Neuronal stem cell (in vitro differentiated cells): ENCODE measurements at regions not wholly inside any gene's neighbourhood (a gene's known extent, or its start where the extent isn't known, plus 50 kb on each side); places are given as distances from the start of the nearest gene placed in this dataset.

Source experiments
- DNase-seq: peaks from one replicate; pipeline ENCODE4 v3.0.0-alpha.2; 2013; ENCODE audit warnings: low spot score
- H2AFZ ChIP-seq: one replicate; pipeline ENCODE4 v1.6.1; 2013; ENCODE audit warnings: mild to moderate bottlenecking, low read length, inconsistent platforms
- H2AK5ac ChIP-seq: 2 replicates; pipeline ENCODE4 v1.6.1; 2013; ENCODE audit warnings: low read depth, mild to moderate bottlenecking, inconsistent platforms, low read length, moderate library complexity, mixed read lengths
- H2BK120ac ChIP-seq: 2 replicates; pipeline ENCODE4 v1.6.1; 2013; ENCODE audit warnings: low read depth, mild to moderate bottlenecking, inconsistent platforms, low read length, moderate library complexity, mixed read lengths
- H2BK12ac ChIP-seq: one replicate; pipeline ENCODE4 v1.6.1; 2013; ENCODE audit warnings: low read length, inconsistent platforms
- H2BK15ac ChIP-seq: 2 replicates; pipeline ENCODE4 v1.6.1; 2013; ENCODE audit warnings: mild to moderate bottlenecking, low read length, inconsistent platforms, mixed read lengths
- H2BK5ac ChIP-seq: one replicate; pipeline ENCODE4 v1.6.1; 2013; ENCODE audit warnings: inconsistent platforms, mild to moderate bottlenecking, low read length, moderate library complexity
- H3K14ac ChIP-seq: one replicate; pipeline ENCODE4 v1.6.1; 2013; ENCODE audit warnings: low read length, inconsistent platforms
- H3K18ac ChIP-seq: 2 replicates; pipeline ENCODE4 v1.6.1; 2013; ENCODE audit warnings: low read length, inconsistent platforms
- H3K23ac ChIP-seq: 2 replicates; pipeline ENCODE4 v1.6.1; 2013; ENCODE audit warnings: low read depth, mild to moderate bottlenecking, mixed read lengths, low read length, inconsistent platforms; ENCODE audit not compliant: poor library complexity
- H3K27ac ChIP-seq: replicated peaks from 3 replicates; pipeline ENCODE4 v1.5.1; 2013; ENCODE audit warnings: low read length, inconsistent platforms
- H3K27me3 ChIP-seq, 3 experiments: 2 replicates each; pipeline ENCODE4 v1.6.1; 2013; ENCODE audit warnings: low read length in 3 of 3, mild to moderate bottlenecking in 2 of 3, inconsistent platforms in 1 of 3, low read depth in 1 of 3, mixed read lengths in 1 of 3, moderate library complexity in 1 of 3; ENCODE audit not compliant: control insufficient read depth in 3 of 3, insufficient read depth in 3 of 3
- H3K36me3 ChIP-seq, 2 donors: replicated peaks in 1 of 2; 2 replicates each; pipeline ENCODE4 v1.6.1; 2013; ENCODE audit warnings: low read length in 2 of 2; ENCODE audit not compliant: control insufficient read depth in 2 of 2, insufficient read depth in 2 of 2
- H3K4ac ChIP-seq: 2 replicates; pipeline ENCODE4 v1.6.1; 2013; ENCODE audit warnings: inconsistent platforms, mild to moderate bottlenecking, low read length, moderate library complexity
- H3K4me1 ChIP-seq, 2 donors: 1 replicate in 1 of 2; 2 replicates in 1 of 2; pipeline ENCODE4 v1.6.1; 2013; ENCODE audit warnings: low read length in 2 of 2, low read depth in 1 of 2; ENCODE audit not compliant: control insufficient read depth in 2 of 2, insufficient read depth in 1 of 2
- H3K4me2 ChIP-seq: one replicate; pipeline ENCODE4 v1.6.1; 2013; ENCODE audit warnings: mild to moderate bottlenecking, low read length, inconsistent platforms; ENCODE audit not compliant: insufficient read depth, poor library complexity, severe bottlenecking
- H3K4me3 ChIP-seq, 2 donors: 2 replicates each; pipeline ENCODE4 v1.5.1; 2013; ENCODE audit warnings: low read length in 2 of 2, mild to moderate bottlenecking in 2 of 2, inconsistent platforms in 1 of 2, moderate library complexity in 1 of 2
- H3K79me1 ChIP-seq: one replicate; pipeline ENCODE4 v1.6.1; 2013; ENCODE audit warnings: low read depth, mild to moderate bottlenecking, inconsistent platforms, low read length, moderate library complexity
- H3K9ac ChIP-seq: one replicate; pipeline ENCODE4 v1.6.1; 2013; ENCODE audit warnings: mild to moderate bottlenecking, low read depth, low read length, inconsistent platforms; ENCODE audit not compliant: poor library complexity
- H3K9me3 ChIP-seq, 2 donors: replicated peaks in 1 of 2; 2 replicates each; pipeline versions ENCODE3 to v1.6.1; 2013; ENCODE audit warnings: low read length in 2 of 2, mild to moderate bottlenecking in 2 of 2, inconsistent platforms in 1 of 2, low read depth in 1 of 2, mixed read lengths in 1 of 2, moderate library complexity in 1 of 2; ENCODE audit not compliant: control insufficient read depth in 2 of 2, insufficient read depth in 1 of 2
- H4K8ac ChIP-seq: one replicate; pipeline ENCODE4 v1.6.1; 2013; ENCODE audit warnings: low read depth, mild to moderate bottlenecking, inconsistent platforms, low read length, moderate library complexity
- H4K91ac ChIP-seq: one replicate; pipeline ENCODE4 v1.6.1; 2013; ENCODE audit warnings: low read length, low read depth, mild to moderate bottlenecking, inconsistent platforms; ENCODE audit not compliant: poor library complexity
- WGBS, 2 donors: extraction: QIAGEN DNeasy Blood & Tissue Kit; methylation state at CpG; one replicate each; pipeline ENCODE4 v1.1.7; 2013; ENCODE audit warnings: missing lambda C conversion rate in 2 of 2, mixed read lengths in 1 of 2; ENCODE audit not compliant: insufficient read length in 2 of 2, insufficient replicate concordance in 1 of 2; ENCODE audit errors: extremely low coverage in 2 of 2; 5-methylcytosine and 5-hydroxymethylcytosine counted together

DNA sequence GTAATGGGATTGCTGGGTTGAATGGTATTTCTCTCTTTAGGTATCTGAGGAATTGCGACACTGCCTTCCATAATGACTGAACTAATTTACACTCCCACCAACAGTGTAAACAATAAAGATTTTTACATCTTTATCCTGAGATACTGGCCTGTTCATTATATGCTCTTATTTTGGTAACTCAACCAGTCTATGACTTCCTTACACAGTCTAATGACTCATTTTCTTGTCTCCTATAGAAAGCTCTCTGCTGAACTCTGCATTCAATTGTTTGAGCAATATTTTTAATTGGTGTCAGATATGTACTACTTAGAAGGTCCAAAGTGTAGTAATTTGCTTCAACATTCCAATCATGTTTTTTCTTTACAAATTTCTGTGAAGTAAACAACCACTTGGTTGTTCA lies 1351.8 kb downstream of the FSCB start:
- Histone ChIP-seq H3K4me3 (no peak overlapping the region), H3K18ac (no peak overlapping the region), H3K4me2 (no peak overlapping the region), H3K14ac (no peak overlapping the region), H2BK12ac (no peak overlapping the region), H3K4ac (no peak overlapping the region), H2BK120ac (no peak overlapping the region), H4K8ac (no peak overlapping the region), H4K91ac (no peak overlapping the region), H3K9ac (no peak overlapping the region), H3K4me1 (no peaks in the 10 kb centered on the region), H3K27me3 (no peaks in the 10 kb centered on the region), H2AFZ (no peak overlapping the region), H3K79me1 (no peaks in the 10 kb centered on the region), H3K36me3 (no peaks in the 10 kb centered on the region), H2BK15ac (no peak overlapping the region), H3K27ac (no peak overlapping the region), H3K23ac (no peak overlapping the region), H3K9me3 (no peaks in the 10 kb centered on the region), H2AK5ac (no peak overlapping the region), H2BK5ac (no peak overlapping the region)
- DNase-seq = no peak
- no CpG with 5 or more reads among the region's 1 CpG for WGBS, 2 donors

DNA sequence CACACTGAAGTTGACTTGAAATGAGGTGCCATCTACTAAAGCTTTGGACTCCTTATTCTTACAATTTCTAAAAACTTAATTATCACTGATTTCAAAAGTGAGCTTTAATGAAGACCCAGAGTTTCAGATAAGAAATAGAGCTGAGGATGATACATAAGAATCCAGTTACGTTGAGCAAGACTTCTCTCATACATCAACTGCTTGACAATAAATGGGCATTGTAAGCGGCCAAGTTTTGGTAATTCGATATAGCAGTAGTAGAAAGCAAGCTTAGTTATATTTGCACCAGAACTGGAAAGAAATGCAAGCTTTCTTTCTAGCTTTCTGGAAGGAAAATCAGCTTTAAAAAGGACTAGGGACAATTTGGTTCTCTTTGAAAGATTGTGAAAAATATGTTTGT lies 1359.6 kb downstream of the FSCB start:
- no peak overlapping the region for H2BK12ac ChIP-seq
- no peak for DNase-seq
- no peak overlapping the region for H4K8ac ChIP-seq
- H3K79me1 ChIP-seq = no peaks in the 10 kb centered on the region
- no peak overlapping the region for H3K9ac ChIP-seq
- H2BK120ac ChIP-seq = no peak overlapping the region
- H3K9me3 ChIP-seq = no peaks in the 10 kb centered on the region
- H2BK15ac ChIP-seq = no peak overlapping the region
- no peak overlapping the region for H3K23ac ChIP-seq
- no peak overlapping the region for H3K4me3 ChIP-seq
- no peak overlapping the region for H3K27ac ChIP-seq
- no peak overlapping the region for H2AK5ac ChIP-seq
- no peak overlapping the region for H4K91ac ChIP-seq
- H3K36me3 ChIP-seq = no peaks in the 10 kb centered on the region
- no peak overlapping the region for H3K14ac ChIP-seq
- no peak overlapping the region for H3K4ac ChIP-seq
- no peaks in the 10 kb centered on the region for H3K4me1 ChIP-seq
- H3K27me3 ChIP-seq = no peaks in the 10 kb centered on the region
- H3K18ac ChIP-seq = no peak overlapping the region
- no peak overlapping the region for H2BK5ac ChIP-seq
- H2AFZ ChIP-seq = no peak overlapping the region
- no peak overlapping the region for H3K4me2 ChIP-seq
- no CpG with 5 or more reads among the region's 3 CpGs for WGBS, 2 donors

DNA sequence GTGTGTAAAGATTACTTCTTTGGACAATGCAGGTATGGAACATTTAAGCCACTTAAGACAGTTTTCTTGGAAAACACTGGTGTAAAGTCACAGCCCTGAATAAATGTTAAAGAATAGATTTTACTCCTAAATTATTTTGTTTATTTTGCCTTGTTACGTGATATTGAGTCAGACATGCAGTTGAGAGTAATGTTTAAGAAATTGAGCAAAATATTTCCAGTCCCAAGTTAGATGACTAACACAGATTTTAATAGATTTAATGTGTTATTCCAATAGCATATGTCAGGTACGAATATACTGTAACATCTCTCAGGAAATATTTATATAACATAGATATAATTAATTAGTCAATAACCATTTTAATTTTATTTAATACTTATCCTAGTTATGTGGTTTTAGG lies 1361.7 kb downstream of the FSCB start:
- Histone ChIP-seq H2AFZ (no peak overlapping the region), H2BK120ac (no peak overlapping the region), H3K79me1 (no peaks in the 10 kb centered on the region), H3K4me3 (no peak overlapping the region), H2BK5ac (no peak overlapping the region), H3K36me3 (no peaks in the 10 kb centered on the region), H3K27me3 (no peaks in the 10 kb centered on the region), H3K4ac (no peak overlapping the region), H2AK5ac (no peak overlapping the region), H3K9ac (no peak overlapping the region), H4K91ac (no peak overlapping the region), H3K18ac (no peak overlapping the region), H3K4me1 (no peaks in the 10 kb centered on the region), H3K14ac (no peak overlapping the region), H3K23ac (no peak overlapping the region), H3K4me2 (no peak overlapping the region), H3K27ac (no peak overlapping the region), H4K8ac (no peak overlapping the region), H2BK12ac (no peak overlapping the region), H2BK15ac (no peak overlapping the region), H3K9me3 (no peaks in the 10 kb centered on the region)
- no CpG with 5 or more reads among the region's 2 CpGs for WGBS, 2 donors
- DNase-seq = no peak

DNA sequence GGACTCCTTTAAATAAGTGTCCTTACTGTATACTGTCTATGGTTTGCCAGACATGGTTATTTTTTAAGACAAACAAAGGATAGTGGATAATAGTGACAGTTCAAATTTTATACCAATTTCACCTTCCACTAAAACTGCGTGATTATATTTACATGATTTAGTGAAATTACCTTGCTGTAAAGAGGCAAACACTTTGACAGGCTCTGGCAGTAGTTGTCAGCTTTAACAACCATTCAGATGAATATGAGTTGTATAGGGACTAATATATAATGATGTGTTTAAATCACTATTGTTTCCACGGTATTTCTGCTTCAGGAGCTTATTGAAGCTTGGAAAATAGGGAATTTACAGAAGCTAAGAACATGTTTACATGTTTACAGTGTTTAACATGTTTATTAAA lies 1364.0 kb downstream of the FSCB start:
- H3K4me1 ChIP-seq = no peaks in the 10 kb centered on the region
- no peak overlapping the region for H2BK120ac ChIP-seq
- no peak overlapping the region for H2BK12ac ChIP-seq
- H3K4ac ChIP-seq = no peak overlapping the region
- no peaks in the 10 kb centered on the region for H3K36me3 ChIP-seq
- no peak overlapping the region for H3K4me3 ChIP-seq
- H2BK15ac ChIP-seq = no peak overlapping the region
- H3K23ac ChIP-seq = no peak overlapping the region
- WGBS, 2 donors = no CpG with 5 or more reads among the region's 2 CpGs
- H3K27me3 ChIP-seq = no peaks in the 10 kb centered on the region
- no peak overlapping the region for H2AK5ac ChIP-seq
- no peak overlapping the region for H3K4me2 ChIP-seq
- H2BK5ac ChIP-seq = no peak overlapping the region
- H4K91ac ChIP-seq = no peak overlapping the region
- H3K79me1 ChIP-seq = no peaks in the 10 kb centered on the region
- H3K9me3 ChIP-seq = no peaks in the 10 kb centered on the region
- H3K27ac ChIP-seq = no peak overlapping the region
- no peak overlapping the region for H3K14ac ChIP-seq
- H3K9ac ChIP-seq = no peak overlapping the region
- no peak overlapping the region for H3K18ac ChIP-seq
- DNase-seq = no peak
- no peak overlapping the region for H2AFZ ChIP-seq
- H4K8ac ChIP-seq = no peak overlapping the region
